ENCODE measurements at regions not wholly inside any gene's neighbourhood (a gene's known extent, or its start where the extent isn't known, plus 50 kb on each side); places are given as distances from the start of the nearest gene placed in this dataset.

- no peak overlapping the region for H3K27ac ChIP-seq
- TF ChIP-seq CTCF (conservative IDR thresholded peaks at IDR 0.05) (no peak), ZFX (IDR thresholded peaks at IDR 0.05) (no peak)
Observed at GRCh38 chr3:24615177-24615576, 120.5 kb upstream of the THRB start.

DNA sequence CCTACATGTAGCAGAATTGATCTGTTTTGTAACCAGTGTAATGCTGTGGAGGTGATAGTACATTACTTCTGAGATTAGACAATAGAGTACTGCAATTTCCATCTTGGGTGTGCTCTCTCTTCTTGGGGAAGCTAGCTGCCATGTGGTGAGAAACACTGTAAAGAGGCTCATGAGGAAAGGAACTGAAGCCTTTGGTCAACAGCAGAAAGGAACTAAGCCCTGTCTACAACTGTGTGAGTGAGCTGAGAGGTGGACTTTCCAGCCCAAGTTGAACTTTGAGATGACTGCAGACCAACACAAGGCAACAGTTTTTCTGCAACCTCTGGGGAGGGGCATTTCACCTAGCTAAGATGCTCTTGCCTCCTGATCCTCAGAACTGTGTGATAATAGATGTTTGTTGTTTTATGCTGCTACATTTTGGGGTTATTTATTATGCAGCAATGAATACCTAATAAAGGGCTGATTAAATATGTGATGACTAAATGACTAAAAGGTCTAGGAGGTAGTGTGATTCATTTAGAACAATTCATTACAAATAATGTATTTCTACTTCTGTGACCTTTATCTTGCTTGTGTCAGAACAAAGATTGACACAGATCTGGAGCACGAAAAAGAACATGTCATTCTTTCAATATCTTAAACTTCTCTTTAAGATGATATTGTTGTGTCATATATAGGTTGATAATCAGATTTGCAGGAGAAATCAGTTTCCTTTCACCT is 121.6 kb upstream of the THRB start:
- no peak for TF ChIP-seq ZFX (IDR thresholded peaks at IDR 0.05)
- TF ChIP-seq CTCF (conservative IDR thresholded peaks at IDR 0.05), result no peak
- H3K27ac ChIP-seq, result no peak overlapping the region

DNA sequence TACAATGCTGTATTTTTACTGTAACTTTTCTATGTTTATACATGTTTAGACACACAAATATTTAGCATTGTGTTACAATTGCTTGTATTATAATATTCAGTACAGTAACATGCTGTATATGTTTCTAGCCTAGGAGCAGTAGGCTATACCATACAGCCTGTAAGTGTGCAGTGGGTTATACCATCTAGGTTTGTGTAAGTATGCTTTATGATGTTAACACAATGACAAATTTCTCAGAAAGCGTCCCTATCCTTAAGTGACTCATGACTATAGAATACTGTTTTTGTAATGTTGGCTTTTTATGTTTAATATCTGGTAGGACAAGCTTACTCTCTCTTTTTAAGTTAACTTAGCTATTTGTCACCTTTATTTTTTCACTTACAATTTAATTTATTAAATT is 127.5 kb upstream of the THRB start:
- no peak overlapping the region for H3K27ac ChIP-seq
- TF ChIP-seq ZFX (IDR thresholded peaks at IDR 0.05) (no peak), CTCF (conservative IDR thresholded peaks at IDR 0.05) (no peak)

- H3K27ac ChIP-seq, result no peak overlapping the region
- TF ChIP-seq CTCF (conservative IDR thresholded peaks at IDR 0.05) (no peak), ZFX (IDR thresholded peaks at IDR 0.05) (no peak)
Observed at GRCh38 chr3:24622696-24623225, 128.1 kb upstream of the THRB start.

GRCh38 chr3:24623657-24624056 is 129.0 kb upstream of the THRB start:
- no peak overlapping the region for H3K27ac ChIP-seq
- TF ChIP-seq CTCF (conservative IDR thresholded peaks at IDR 0.05) (no peak), ZFX (IDR thresholded peaks at IDR 0.05) (no peak)

- TF ChIP-seq CTCF (conservative IDR thresholded peaks at IDR 0.05) (no peak), ZFX (IDR thresholded peaks at IDR 0.05) (no peak)
- no peak overlapping the region for H3K27ac ChIP-seq
Observed at GRCh38 chr3:24624938-24625681, 130.5 kb upstream of the THRB start.

Data from C4-2B (cell line).